Dendritic cell treated with granulocyte-macrophage colony-stimulating factor and Interleukin-4, amounts not matched to agents 40 ng/mL and 50 ng/mL, for 4 days (primary cell): ENCODE measurements at regions not wholly inside any gene's neighbourhood (a gene's known extent, or its start where the extent isn't known, plus 50 kb on each side); places are given as distances from the start of the nearest gene placed in this dataset.

Experiments
- H3K27ac Mint-ChIP-seq: one replicate; pipeline ENCODE4 v1.8.0; 2022; ENCODE audit warnings: mild to moderate bottlenecking, mixed read lengths
- H3K27me3 Mint-ChIP-seq: one replicate; pipeline ENCODE4 v1.8.0; 2022; ENCODE audit warnings: mild to moderate bottlenecking, mixed read lengths
- H3K36me3 Mint-ChIP-seq: one replicate; pipeline ENCODE4 v1.8.0; 2022; ENCODE audit warnings: low read depth, mixed read lengths
- H3K4me1 Mint-ChIP-seq: one replicate; pipeline ENCODE4 v1.8.0; 2022; ENCODE audit warnings: low read depth, mixed read lengths
- H3K4me3 Mint-ChIP-seq: one replicate; pipeline ENCODE4 v1.8.0; 2022; ENCODE audit warnings: mild to moderate bottlenecking, moderate library complexity, mixed read lengths
- H3K9me3 Mint-ChIP-seq: one replicate; pipeline ENCODE4 v1.8.0; 2022; ENCODE audit warnings: mixed read lengths
- intact Hi-C: fragments of 100-400 bp; cut with micrococcal nuclease; formaldehyde crosslinking; loops from one replicate; pipeline ENCODE4 v1.15.0; 2022

DNA sequence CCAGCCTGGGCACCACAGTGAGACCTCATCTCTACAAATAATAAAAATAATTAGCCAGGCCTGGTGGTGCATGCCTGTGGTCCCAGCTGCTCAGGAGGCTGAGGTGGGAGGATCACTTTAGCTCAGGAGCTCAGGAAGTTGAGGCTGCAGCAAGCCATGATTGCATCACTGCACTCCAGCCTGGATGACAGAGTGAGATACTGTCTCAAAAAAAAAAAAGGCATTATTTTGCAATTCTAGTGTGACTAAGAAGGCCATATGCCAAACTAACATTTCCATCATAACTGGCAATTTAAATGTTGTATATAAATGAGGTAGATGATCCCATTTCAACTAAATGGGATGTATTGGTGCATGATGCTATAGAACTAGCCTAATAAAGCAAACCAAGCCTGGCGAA lies 632.8 kb upstream of the KLF12 start:
- H3K4me1 Mint-ChIP-seq, result no peaks in the 10 kb centered on the region
- H3K36me3 Mint-ChIP-seq, result no peaks in the 10 kb centered on the region
- peaks cover 22% of the 10 kb centered on the region for H3K9me3 Mint-ChIP-seq
- no peak overlapping the region for H3K4me3 Mint-ChIP-seq
- H3K27ac Mint-ChIP-seq, result no peak overlapping the region
- no peaks in the 10 kb centered on the region for H3K27me3 Mint-ChIP-seq
- intact Hi-C loops, result no loop called here

DNA sequence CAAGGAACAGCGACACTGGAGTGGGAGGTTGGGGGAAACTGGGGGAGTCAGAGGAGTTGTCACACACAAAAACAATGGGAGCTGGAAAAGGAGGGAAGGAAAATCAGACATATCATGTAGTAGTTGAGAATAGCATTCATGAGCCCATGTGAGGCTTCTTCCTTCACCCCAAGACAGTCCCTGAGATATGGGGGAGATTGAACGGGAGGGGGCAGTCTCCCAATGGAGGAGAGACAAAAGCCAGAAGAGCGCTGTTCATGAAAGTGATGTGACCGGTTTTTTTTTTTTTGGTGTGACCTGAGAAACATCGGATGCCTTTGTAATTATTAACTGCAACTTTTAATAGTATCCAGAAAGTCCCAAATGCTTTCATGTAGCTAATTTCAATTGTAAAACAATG lies 631.8 kb upstream of the KLF12 start:
- H3K36me3 Mint-ChIP-seq, result no peaks in the 10 kb centered on the region
- H3K27me3 Mint-ChIP-seq, result no peaks in the 10 kb centered on the region
- peaks cover 22% of the 10 kb centered on the region for H3K9me3 Mint-ChIP-seq
- intact Hi-C loops, result no loop called here
- H3K4me3 Mint-ChIP-seq, result no peak overlapping the region
- H3K4me1 Mint-ChIP-seq, result no peaks in the 10 kb centered on the region
- H3K27ac Mint-ChIP-seq, result no peak overlapping the region

DNA sequence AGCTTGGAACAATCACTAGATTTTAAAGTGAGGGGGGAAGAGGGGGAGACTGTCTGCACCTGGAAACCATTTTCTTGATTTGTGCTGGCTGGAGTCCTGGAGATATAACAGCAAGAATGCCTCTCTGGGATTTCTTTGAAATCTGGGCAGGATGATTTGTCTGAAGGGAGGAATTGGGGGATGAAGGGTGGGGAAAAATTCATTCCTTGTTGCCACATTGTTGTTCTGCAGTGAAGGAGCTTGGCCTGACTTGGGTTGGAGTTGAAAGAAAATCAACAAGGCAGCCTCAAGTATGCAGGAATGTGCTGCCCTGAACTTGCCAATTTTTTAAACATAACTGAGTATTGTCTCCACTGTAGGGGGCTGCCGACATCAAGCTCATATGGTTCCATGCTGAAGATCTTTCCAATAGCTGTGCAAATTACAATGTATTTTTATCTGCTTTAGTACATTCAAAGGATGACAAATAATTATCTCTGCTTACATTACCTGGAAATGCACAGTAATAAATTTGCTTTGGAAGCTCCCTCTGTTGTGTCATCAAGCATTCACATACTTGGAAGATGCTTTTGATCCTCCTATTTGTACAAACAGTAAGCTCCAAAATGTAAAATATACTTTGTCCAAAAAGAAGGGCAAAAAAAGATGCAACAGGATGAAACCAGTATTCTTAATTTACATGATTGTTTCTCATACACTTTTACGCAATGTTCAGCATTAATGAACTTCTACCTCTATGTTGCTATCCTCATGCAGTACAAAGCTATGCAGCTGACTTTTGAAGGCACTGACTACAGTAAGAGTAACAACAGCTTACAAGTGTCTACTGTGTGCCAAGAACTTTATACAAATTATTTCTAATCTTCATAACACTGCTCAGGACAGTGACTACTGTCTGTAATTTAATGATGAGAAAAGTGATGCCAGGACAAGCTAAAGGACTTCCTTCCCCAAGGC lies 627.9 kb upstream of the KLF12 start:
- Mint-ChIP-seq H3K27ac (no peak overlapping the region), H3K36me3 (no peaks in the 10 kb centered on the region), H3K4me3 (no peak overlapping the region), H3K9me3 (peaks cover 30% of the 10 kb centered on the region), H3K4me1 (no peaks in the 10 kb centered on the region), H3K27me3 (no peaks in the 10 kb centered on the region)
- intact Hi-C loops, result no loop called here

DNA sequence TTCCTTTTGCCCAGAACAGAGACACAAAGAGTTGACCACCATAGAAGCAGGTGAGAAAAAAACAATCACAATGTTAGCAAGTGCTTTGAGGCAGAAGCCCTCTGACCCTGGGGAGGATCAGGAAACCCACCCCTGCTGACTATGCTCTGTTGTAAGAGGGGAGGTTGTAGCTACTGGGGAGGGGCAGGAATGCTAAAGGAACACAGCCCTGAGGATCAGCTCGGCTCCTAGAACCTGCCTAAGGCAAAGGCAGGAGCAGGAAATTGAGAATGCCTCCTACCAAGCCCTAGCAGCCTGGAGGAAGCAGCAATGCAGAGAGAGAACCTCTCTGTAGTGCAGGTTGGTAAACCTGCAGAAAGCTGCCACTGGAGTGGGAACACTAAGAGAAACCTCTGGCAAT lies 624.0 kb upstream of the KLF12 start:
- Mint-ChIP-seq H3K4me3 (no peak overlapping the region), H3K27me3 (no peaks in the 10 kb centered on the region), H3K4me1 (no peaks in the 10 kb centered on the region), H3K27ac (no peak overlapping the region), H3K9me3 (peaks cover 30% of the 10 kb centered on the region), H3K36me3 (no peaks in the 10 kb centered on the region)
- intact Hi-C loops, result no loop called here

DNA sequence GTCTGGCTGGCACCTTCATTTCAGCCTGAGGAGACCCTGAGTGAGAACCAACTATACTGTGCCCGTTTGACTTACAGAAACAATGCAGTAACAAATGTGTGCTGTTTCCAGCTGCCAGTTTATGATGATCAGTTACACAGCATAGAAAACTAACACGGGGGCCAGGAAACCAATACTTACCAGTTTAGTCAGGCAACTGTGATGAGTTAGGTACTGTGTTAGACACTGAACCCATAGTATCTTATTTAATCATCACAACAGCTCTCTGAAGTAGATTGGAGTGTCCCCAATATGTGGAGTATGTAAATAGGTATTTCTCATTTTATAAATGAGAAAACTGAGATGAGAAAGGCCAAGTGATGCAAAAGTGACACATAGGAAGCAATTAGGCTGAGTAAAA lies 620.9 kb upstream of the KLF12 start:
- H3K36me3 Mint-ChIP-seq, result no peaks in the 10 kb centered on the region
- H3K4me3 Mint-ChIP-seq, result no peak overlapping the region
- no peak overlapping the region for H3K27ac Mint-ChIP-seq
- H3K27me3 Mint-ChIP-seq, result no peaks in the 10 kb centered on the region
- intact Hi-C loops, result no loop called here
- H3K9me3 Mint-ChIP-seq, result peaks cover 53% of the 10 kb centered on the region
- H3K4me1 Mint-ChIP-seq, result no peaks in the 10 kb centered on the region

DNA sequence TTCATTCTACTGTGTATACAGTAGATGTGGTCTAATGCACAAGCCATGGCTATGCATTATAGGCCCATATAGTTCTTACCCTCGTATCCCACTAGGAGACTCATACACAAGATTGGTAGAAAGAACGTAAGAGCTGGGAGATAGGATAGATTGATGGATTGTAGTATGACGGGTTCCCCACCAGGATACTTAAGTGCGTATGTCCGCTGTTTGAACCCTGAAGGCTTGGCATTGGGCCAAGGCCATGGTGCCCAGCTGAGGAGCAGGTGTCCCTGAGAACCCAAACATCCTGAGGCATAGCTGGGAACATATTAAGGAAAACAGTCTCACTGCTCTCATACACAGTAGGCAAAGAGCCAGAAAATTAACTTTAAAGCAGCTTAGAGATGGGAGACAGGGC lies 617.5 kb upstream of the KLF12 start:
- intact Hi-C loops, result no loop called here
- Mint-ChIP-seq H3K4me3 (no peak overlapping the region), H3K9me3 (peaks cover 55% of the 10 kb centered on the region), H3K36me3 (no peaks in the 10 kb centered on the region), H3K27ac (no peak overlapping the region), H3K4me1 (no peaks in the 10 kb centered on the region), H3K27me3 (no peaks in the 10 kb centered on the region)

DNA sequence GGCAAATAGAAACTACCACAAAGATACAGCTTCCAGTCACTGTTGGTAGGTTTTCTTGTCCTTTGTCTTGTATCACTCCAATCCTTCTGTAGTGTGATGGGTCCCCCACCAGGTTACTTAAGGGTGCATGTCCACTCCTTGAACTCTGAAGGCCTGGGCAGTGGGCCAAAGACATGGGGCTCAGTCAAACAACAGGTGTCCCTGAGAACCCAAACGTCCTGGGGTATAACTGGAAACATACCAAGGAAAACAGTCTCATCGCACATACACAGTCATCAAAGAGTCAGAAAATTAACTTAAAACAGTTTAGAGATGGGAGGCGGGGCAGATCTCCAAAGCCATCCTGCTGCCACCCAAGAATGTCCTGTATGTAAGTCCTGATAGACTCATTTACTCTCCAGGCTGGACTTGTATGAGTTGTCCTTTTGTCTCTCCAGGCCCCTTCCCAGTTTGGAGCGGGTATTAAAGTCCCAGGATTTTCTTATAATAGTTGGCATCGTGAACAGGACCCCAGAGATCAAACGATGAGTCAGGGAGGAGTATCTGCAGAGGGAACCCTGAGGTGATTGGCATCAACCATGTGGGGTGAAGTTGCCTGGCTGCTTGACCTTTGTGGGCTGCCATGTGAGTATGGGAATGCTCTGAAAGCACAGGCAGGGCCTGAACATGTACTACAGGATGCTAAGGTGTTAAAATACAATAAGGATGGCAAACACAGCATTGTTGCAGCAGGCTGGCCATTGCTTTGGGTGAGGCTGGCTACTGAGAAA lies 613.2 kb upstream of the KLF12 start:
- H3K4me3 Mint-ChIP-seq, result no peak overlapping the region
- intact Hi-C loops, result no loop called here
- no peaks in the 10 kb centered on the region for H3K36me3 Mint-ChIP-seq
- no peaks in the 10 kb centered on the region for H3K27me3 Mint-ChIP-seq
- H3K9me3 Mint-ChIP-seq, result peaks cover 29% of the 10 kb centered on the region
- no peaks in the 10 kb centered on the region for H3K4me1 Mint-ChIP-seq
- no peak overlapping the region for H3K27ac Mint-ChIP-seq

DNA sequence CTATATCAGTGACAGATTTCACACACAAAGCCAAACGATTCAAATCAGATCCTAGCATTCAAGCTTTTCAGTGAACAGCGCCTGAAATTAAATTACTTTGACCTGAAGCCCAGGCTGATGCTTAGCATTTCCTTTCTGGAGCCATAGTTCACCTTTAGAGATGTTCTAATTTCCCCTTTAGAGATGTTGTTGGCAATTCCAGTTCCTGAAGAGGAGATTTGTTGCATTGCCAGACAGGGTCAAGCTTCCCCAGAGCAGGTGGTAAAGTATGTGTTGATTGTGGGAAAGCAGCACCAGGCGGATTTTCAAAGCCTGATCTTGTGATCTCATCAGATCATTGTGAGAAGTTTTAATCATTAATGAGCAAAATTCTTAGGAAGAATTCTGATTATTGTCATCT lies 609.8 kb upstream of the KLF12 start:
- Mint-ChIP-seq H3K36me3 (no peaks in the 10 kb centered on the region), H3K4me1 (no peaks in the 10 kb centered on the region), H3K27ac (no peak overlapping the region), H3K9me3 (peaks cover 33% of the 10 kb centered on the region), H3K27me3 (no peaks in the 10 kb centered on the region), H3K4me3 (no peak overlapping the region)
- intact Hi-C loops, result no loop called here

DNA sequence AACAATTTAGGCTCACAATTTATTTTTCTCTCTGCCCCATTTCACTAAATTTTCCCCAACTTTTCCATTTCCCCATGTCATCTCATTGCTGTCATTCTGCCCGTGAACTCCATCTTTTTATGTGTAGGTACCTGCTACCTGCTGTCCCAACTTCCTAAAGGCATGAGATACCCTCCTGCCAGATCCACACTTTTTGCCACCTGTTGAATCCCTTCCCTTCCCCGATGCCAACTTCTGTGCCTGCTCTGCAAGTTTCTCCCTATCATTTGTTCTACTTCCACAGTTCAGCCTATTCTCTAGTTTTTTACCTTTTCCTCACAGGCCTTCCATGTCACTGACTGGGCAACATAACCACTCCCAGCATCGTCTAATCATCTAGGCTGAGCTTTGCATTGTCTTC lies 607.5 kb upstream of the KLF12 start:
- no peak overlapping the region for H3K27ac Mint-ChIP-seq
- no peaks in the 10 kb centered on the region for H3K36me3 Mint-ChIP-seq
- no peaks in the 10 kb centered on the region for H3K4me1 Mint-ChIP-seq
- intact Hi-C loops, result no loop called here
- no peak overlapping the region for H3K4me3 Mint-ChIP-seq
- peaks cover 32% of the 10 kb centered on the region for H3K9me3 Mint-ChIP-seq
- no peaks in the 10 kb centered on the region for H3K27me3 Mint-ChIP-seq

DNA sequence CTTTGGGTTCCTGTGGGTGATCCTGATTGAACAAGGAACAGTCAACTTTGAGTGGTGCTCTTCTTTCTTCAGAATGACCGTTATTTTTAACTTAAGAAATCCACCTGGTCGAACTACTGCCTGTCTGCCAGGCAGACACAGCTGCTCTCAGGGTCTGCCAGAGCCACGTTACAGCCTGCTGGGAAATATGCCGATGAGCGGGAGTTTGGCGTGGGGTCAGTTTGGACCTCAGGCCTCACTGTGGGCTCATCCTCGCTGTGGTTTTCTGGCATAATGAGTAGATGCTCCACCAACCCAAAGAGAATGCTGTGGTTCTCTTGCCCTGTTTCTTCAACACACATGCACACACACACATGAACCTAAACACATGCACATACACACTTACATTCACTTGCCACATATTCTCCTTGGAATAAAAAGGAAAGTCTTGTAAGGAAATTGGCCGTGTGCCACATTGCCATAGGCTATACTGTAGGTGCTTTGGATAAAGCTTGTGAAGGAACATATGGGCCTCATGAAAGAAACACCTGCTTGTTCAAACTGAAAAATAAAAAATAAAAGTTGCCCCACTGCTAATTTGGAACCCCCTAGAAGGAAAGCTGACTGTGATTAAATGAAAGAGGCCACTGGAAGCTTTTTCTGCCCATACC lies 598.7 kb upstream of the KLF12 start:
- Mint-ChIP-seq H3K27ac (no peak overlapping the region), H3K36me3 (no peaks in the 10 kb centered on the region), H3K4me1 (no peaks in the 10 kb centered on the region), H3K27me3 (no peaks in the 10 kb centered on the region), H3K9me3 (peaks cover 60% of the 10 kb centered on the region), H3K4me3 (no peak overlapping the region)
- intact Hi-C loops, result no loop called here

DNA sequence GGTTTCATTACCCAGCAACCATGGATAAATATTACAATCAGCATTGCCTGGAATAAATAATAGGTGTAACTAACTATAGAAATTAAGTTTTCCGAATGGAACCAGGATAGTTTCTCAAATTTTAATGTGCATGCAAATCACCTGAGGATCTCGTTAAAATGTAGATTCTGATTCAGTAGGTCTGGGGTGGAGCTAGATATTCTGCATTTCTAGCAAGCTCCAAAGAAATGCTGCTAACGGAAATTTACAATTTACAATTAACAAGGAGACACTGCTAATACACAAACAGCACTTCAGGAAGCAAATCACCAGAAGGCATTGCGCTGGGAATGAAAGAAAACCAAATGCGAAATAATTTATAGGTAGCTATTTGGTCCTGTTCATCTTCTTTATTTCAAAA lies 597.5 kb upstream of the KLF12 start:
- Mint-ChIP-seq H3K4me1 (no peaks in the 10 kb centered on the region), H3K4me3 (no peak overlapping the region), H3K27me3 (no peaks in the 10 kb centered on the region), H3K27ac (no peak overlapping the region), H3K36me3 (no peaks in the 10 kb centered on the region), H3K9me3 (peaks cover 60% of the 10 kb centered on the region)
- intact Hi-C loops, result no loop called here

DNA sequence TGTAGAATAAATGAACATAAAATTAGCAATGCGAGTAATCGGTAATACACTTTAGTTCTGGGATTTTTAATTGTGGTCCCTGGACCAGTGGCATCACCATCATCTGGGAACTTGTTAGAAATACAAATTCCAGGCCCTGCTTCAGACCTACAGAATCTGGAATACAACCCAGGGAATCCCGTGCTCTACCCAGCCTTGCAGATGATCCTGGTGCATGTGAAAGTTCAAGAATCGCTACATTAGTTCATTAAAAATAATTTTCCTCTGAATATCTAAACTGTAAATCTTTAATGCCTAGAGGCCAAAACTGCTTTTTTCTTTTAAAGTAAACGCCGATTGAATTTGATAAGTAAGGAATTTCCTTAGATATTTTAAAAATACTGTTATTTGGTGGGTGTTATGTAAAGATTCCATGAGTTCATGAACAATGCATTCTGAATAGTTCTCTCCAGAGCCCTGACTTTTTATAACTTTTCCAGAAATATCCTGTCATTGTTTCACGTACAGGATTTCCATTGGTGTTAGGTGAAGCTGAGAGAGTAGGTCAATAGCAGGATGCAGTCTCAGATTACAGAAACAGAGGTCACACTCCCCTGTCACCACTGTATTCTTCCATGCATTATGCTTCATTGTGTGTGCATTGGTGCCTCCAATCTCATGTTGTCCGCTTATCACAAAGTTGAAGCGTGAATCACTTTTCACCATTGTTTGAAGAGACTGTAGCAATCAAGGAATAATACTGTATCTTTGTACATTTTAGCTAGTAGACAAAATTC lies 596.5 kb upstream of the KLF12 start:
- no peak overlapping the region for H3K27ac Mint-ChIP-seq
- no peaks in the 10 kb centered on the region for H3K27me3 Mint-ChIP-seq
- no peaks in the 10 kb centered on the region for H3K4me1 Mint-ChIP-seq
- peaks cover 63% of the 10 kb centered on the region for H3K9me3 Mint-ChIP-seq
- H3K36me3 Mint-ChIP-seq, result no peaks in the 10 kb centered on the region
- intact Hi-C loops, result no loop called here
- H3K4me3 Mint-ChIP-seq, result no peak overlapping the region

DNA sequence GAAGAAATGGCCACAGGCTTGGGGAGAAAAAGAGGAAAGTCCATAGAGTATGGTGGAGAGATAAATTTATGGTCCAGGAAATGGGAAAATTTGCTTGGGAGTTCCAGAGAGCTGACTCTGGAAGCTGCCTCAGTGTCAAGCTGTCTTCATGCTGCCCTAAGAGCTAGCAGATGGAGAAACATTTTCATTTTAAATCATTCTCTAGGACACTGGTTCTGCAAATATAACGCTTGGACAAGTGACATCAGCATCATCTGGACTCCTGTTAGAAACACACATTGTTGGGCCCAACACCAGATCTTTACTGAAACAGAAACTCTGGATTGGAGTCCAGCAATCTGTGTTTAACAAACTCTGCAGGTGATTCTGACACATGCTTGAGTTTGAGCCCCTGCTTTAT lies 592.0 kb upstream of the KLF12 start:
- intact Hi-C loops, result no loop called here
- H3K27me3 Mint-ChIP-seq, result no peaks in the 10 kb centered on the region

More for the DNA sequence above, 592.0 kb upstream of the KLF12 start:
- Mint-ChIP-seq H3K9me3 (peaks cover 47% of the 10 kb centered on the region), H3K4me1 (no peaks in the 10 kb centered on the region), H3K36me3 (no peaks in the 10 kb centered on the region), H3K4me3 (no peak overlapping the region), H3K27ac (no peak overlapping the region)
